ENCODE measurements at regions not wholly inside any gene's neighbourhood (a gene's known extent, or its start where the extent isn't known, plus 50 kb on each side); places are given as distances from the start of the nearest gene placed in this dataset.

DNA sequence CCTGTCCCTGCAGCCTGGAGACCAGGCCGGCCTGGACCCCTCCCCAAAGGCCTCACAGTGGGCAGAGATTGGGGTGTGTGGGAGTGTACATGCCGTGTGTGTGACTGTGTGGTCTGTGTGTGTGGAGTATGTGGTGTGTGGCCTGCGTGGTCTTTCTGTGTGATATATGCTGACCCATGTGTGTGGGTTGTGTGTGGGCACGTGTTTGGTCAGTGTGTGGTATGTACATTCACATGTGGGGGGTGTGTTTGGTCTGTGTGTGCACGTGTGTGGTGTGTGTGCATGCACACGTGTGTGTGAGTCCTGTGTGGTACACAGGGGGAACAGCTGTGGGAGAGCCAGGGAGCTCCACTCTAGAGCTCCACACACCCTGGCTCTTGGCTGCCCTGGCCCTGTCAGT is 1185.1 kb downstream of the BRD1 start:
- TF ChIP-seq, protein P1, sequence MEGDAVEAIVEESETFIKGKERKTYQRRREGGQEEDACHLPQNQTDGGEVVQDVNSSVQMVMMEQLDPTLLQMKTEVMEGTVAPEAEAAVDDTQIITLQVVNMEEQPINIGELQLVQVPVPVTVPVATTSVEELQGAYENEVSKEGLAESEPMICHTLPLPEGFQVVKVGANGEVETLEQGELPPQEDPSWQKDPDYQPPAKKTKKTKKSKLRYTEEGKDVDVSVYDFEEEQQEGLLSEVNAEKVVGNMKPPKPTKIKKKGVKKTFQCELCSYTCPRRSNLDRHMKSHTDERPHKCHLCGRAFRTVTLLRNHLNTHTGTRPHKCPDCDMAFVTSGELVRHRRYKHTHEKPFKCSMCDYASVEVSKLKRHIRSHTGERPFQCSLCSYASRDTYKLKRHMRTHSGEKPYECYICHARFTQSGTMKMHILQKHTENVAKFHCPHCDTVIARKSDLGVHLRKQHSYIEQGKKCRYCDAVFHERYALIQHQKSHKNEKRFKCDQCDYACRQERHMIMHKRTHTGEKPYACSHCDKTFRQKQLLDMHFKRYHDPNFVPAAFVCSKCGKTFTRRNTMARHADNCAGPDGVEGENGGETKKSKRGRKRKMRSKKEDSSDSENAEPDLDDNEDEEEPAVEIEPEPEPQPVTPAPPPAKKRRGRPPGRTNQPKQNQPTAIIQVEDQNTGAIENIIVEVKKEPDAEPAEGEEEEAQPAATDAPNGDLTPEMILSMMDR (IDR thresholded peaks at IDR 0.05 in 8 of 11, conservative IDR thresholded peaks at IDR 0.05 in 3 of 11) = no peak
- TF ChIP-seq POLR2AphosphoS5 (IDR thresholded peaks at IDR 0.05) = no peak

Data from spleen (tissue), 7 donors.